DOHH2 (cell line): ENCODE measurements at regions not wholly inside any gene's neighbourhood (a gene's known extent, or its start where the extent isn't known, plus 50 kb on each side); places are given as distances from the start of the nearest gene placed in this dataset.

ENCODE experiments used
- CTCF ChIP-seq: fragments of 200-600 bp; sonication (generic); IDR thresholded peaks from one replicate; pipeline ENCODE4 v1.5.1; 2014; ENCODE audit warnings: antibody characterized with exemption, mild to moderate bottlenecking, low read depth, low read length; ENCODE audit not compliant: poor library complexity, severe bottlenecking
- EZH2phosphoT487 ChIP-seq: fragments of 200-600 bp; sonication (generic); IDR thresholded peaks from 2 replicates; pipeline ENCODE4 v1.6.1; 2017; ENCODE audit warnings: borderline replicate concordance, mild to moderate bottlenecking, antibody characterized with exemption, low read length, moderate library complexity, mixed read lengths

DNA sequence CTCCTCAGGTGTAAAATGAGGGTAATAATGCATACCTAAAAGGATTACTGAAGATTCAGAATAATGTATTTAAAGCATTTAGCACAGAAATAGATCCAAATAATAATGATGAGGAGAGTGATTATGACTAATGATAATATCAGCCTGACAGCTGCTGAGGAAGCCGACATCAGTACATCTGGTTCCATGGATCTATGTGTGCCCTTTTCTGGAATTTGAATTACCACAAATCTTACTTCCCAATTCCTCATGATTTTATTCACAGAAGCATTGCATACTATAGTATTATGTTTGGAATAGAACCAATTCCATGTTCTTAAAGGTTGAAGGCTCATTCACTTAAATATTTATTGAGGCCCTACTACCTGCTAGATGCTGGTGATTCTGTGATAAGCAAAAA lies 248.9 kb upstream of the THUMPD2 start:
- TF ChIP-seq CTCF (no peak), EZH2phosphoT487 (no peak)
